ENCODE measurements at regions not wholly inside any gene's neighbourhood (a gene's known extent, or its start where the extent isn't known, plus 50 kb on each side); places are given as distances from the start of the nearest gene placed in this dataset.

- no peak overlapping the region for H3K27ac ChIP-seq
- no peak for ATAC-seq
Measured at GRCh38 chr10:83287374-83287773, 851.9 kb upstream of the GHITM start.

GRCh38 chr10:83289373-83289772, 849.9 kb upstream of the GHITM start:
- Histone ChIP-seq H3K27me3 (no peaks in the 10 kb centered on the region), H3K4me3 (no peak overlapping the region), H3K9me3 (peaks cover 0 to 5% of the 10 kb centered on the region in 2 donors), H3K36me3 (no peaks in the 10 kb centered on the region), H3K27ac (no peak overlapping the region), H3K4me1 (no peaks in the 10 kb centered on the region)
- no peak for TF ChIP-seq CTCF (IDR thresholded peaks at IDR 0.05)
- intact Hi-C loops (cut with DNase I), result no loop called here
- ATAC-seq (no peak), DNase-seq (no peak)

More at GRCh38 chr10:83287374-83287773, 851.9 kb upstream of the GHITM start:
- Histone ChIP-seq H3K9me3 (peaks cover 0 to 5% of the 10 kb centered on the region in 2 donors), H3K27me3 (no peaks in the 10 kb centered on the region), H3K4me3 (no peak overlapping the region), H3K36me3 (no peaks in the 10 kb centered on the region), H3K4me1 (no peaks in the 10 kb centered on the region)
- DNase-seq, result no peak
- no peak for TF ChIP-seq CTCF (IDR thresholded peaks at IDR 0.05)
- intact Hi-C loops (cut with DNase I), result no loop called here

GRCh38 chr10:83289948-83290347, 849.4 kb upstream of the GHITM start:
- H3K4me1 ChIP-seq, result no peaks in the 10 kb centered on the region
- no peak for TF ChIP-seq CTCF (IDR thresholded peaks at IDR 0.05)
- peaks cover 0 to 5% of the 10 kb centered on the region in 2 donors for H3K9me3 ChIP-seq
- DNase-seq (no peak), ATAC-seq (no peak)
- H3K27me3 ChIP-seq, result no peaks in the 10 kb centered on the region
- H3K27ac ChIP-seq, result no peak overlapping the region
- H3K4me3 ChIP-seq, result no peak overlapping the region
- H3K36me3 ChIP-seq, result no peaks in the 10 kb centered on the region
- intact Hi-C loops (cut with DNase I), result no loop called here

- intact Hi-C loops (cut with DNase I), result no loop called here
- Histone ChIP-seq H3K27me3 (no peaks in the 10 kb centered on the region), H3K4me3 (no peak overlapping the region), H3K36me3 (no peaks in the 10 kb centered on the region), H3K9me3 (peaks cover 0 to 2% of the 10 kb centered on the region in 2 donors), H3K27ac (no peak overlapping the region), H3K4me1 (no peaks in the 10 kb centered on the region)
- DNase-seq, result no peak
- TF ChIP-seq CTCF (IDR thresholded peaks at IDR 0.05), result no peak
- no peak for ATAC-seq
Measured at GRCh38 chr10:83301732-83302131, 837.6 kb upstream of the GHITM start.

- Histone ChIP-seq H3K27ac (no peak overlapping the region), H3K9me3 (peaks cover 0 to 2% of the 10 kb centered on the region in 2 donors), H3K27me3 (no peaks in the 10 kb centered on the region), H3K4me1 (no peaks in the 10 kb centered on the region), H3K36me3 (no peaks in the 10 kb centered on the region), H3K4me3 (no peak overlapping the region)
- intact Hi-C loops (cut with DNase I), result no loop called here
- DNase-seq (no peak), ATAC-seq (no peak)
- TF ChIP-seq CTCF (IDR thresholded peaks at IDR 0.05), result no peak
Measured at GRCh38 chr10:83302623-83303022, 836.7 kb upstream of the GHITM start.
